Astrocyte of the hippocampus (primary cell): ENCODE measurements at regions not wholly inside any gene's neighbourhood (a gene's known extent, or its start where the extent isn't known, plus 50 kb on each side); places are given as distances from the start of the nearest gene placed in this dataset.
A peak's percentile ranks its signal among the peaks of the same experiment; 100 is the strongest.
"Not testable (repeated sequence)": the region's sequence is repeated elsewhere in the genome, so short reads cannot be mapped to it uniquely, and the experiment has no call there.

ENCODE experiments used
- DNase-seq: peaks from one replicate; pipeline ENCODE4 v3.0.0; 2011; ENCODE audit warnings: low read depth, low spot score

- DNase-seq, result no peak
Observed at GRCh38 chr11:47928426-47928825, 51.9 kb upstream of the PTPRJ start.

GRCh38 chr11:47924184-47924691 lies 56.1 kb upstream of the PTPRJ start:
- DNase-seq, result peak; percentile 87

GRCh38 chr11:47923667-47924066 lies 56.7 kb upstream of the PTPRJ start:
- peak; percentile 39 for DNase-seq

GRCh38 chr11:47921080-47921555 lies 59.2 kb upstream of the PTPRJ start:
- DNase-seq, result not testable (repeated sequence)

GRCh38 chr11:47918882-47919495 lies 61.4 kb upstream of the PTPRJ start:
- peak; percentile 69 for DNase-seq

- DNase-seq, result no peak
Observed at GRCh38 chr11:47918370-47918690, 62.0 kb upstream of the PTPRJ start.

GRCh38 chr11:47917599-47918369 lies 62.6 kb upstream of the PTPRJ start:
- DNase-seq, result peak; percentile 82

GRCh38 chr11:47916361-47916841 lies 64.0 kb upstream of the PTPRJ start:
- peak; percentile 61 for DNase-seq

- no peak for DNase-seq
Observed at GRCh38 chr11:47915783-47916182, 64.6 kb upstream of the PTPRJ start.

GRCh38 chr11:47915374-47915773 lies 65.0 kb upstream of the PTPRJ start:
- no peak for DNase-seq

- no peak for DNase-seq
Observed at GRCh38 chr11:47914743-47915142, 65.6 kb upstream of the PTPRJ start.

GRCh38 chr11:47913529-47914244 lies 65.5 kb upstream of the NUP160 start:
- no peak for DNase-seq

GRCh38 chr11:47912843-47913437 lies 64.8 kb upstream of the NUP160 start:
- no peak for DNase-seq

- no peak for DNase-seq
Observed at GRCh38 chr11:47911149-47911548, 63.0 kb upstream of the NUP160 start.

GRCh38 chr11:47908198-47908597 lies 60.0 kb upstream of the NUP160 start:
- no peak for DNase-seq

GRCh38 chr11:47907499-47907898 lies 59.3 kb upstream of the NUP160 start:
- peak; percentile 19 for DNase-seq

GRCh38 chr11:47906066-47906465 lies 57.9 kb upstream of the NUP160 start:
- DNase-seq, result no peak

- no peak for DNase-seq
Observed at GRCh38 chr11:47905358-47906059, 57.4 kb upstream of the NUP160 start.

- no peak for DNase-seq
Observed at GRCh38 chr11:47904808-47905207, 56.7 kb upstream of the NUP160 start.

GRCh38 chr11:47904048-47904447 lies 55.9 kb upstream of the NUP160 start:
- DNase-seq, result no peak

- no peak for DNase-seq
Observed at GRCh38 chr11:47899801-47900200, 51.7 kb upstream of the NUP160 start.
